ENCODE measurements at regions not wholly inside any gene's neighbourhood (a gene's known extent, or its start where the extent isn't known, plus 50 kb on each side); places are given as distances from the start of the nearest gene placed in this dataset.

GRCh38 chr7:41085244-41085643 is 617.6 kb downstream of the INHBA start:
- Mint-ChIP-seq H3K36me3 (ENCODE audit: low read depth) (peaks cover 4% of the 10 kb centered on the region), H3K27ac (ENCODE audit: unreplicated experiment) (no peak overlapping the region), H3K9me3 (peaks cover 11% of the 10 kb centered on the region), H3K4me1 (no peaks in the 10 kb centered on the region), H3K27me3 (ENCODE audit: low read depth) (no peaks in the 10 kb centered on the region), H3K4me3 (no peak overlapping the region)
- no peak for TF ChIP-seq CTCF (conservative IDR thresholded peaks at IDR 0.05)
- no peak for DNase-seq (ENCODE audit: low read depth, low spot score)

GRCh38 chr7:41084381-41084780 is 618.5 kb downstream of the INHBA start:
- H3K9me3 Mint-ChIP-seq, result peaks cover 7% of the 10 kb centered on the region
- no peaks in the 10 kb centered on the region for H3K4me1 Mint-ChIP-seq
- no peaks in the 10 kb centered on the region for H3K27me3 Mint-ChIP-seq (ENCODE audit: low read depth)
- no peak for TF ChIP-seq CTCF (conservative IDR thresholded peaks at IDR 0.05)
- peaks cover 2% of the 10 kb centered on the region for H3K36me3 Mint-ChIP-seq (ENCODE audit: low read depth)
- no peak for DNase-seq (ENCODE audit: low read depth, low spot score)
- H3K4me3 Mint-ChIP-seq, result no peak overlapping the region
- no peak overlapping the region for H3K27ac Mint-ChIP-seq (ENCODE audit: unreplicated experiment)

GRCh38 chr7:41069635-41070034 is 633.3 kb downstream of the INHBA start:
- no peak for TF ChIP-seq CTCF (conservative IDR thresholded peaks at IDR 0.05)
- H3K27me3 Mint-ChIP-seq (ENCODE audit: low read depth), result no peaks in the 10 kb centered on the region
- H3K9me3 Mint-ChIP-seq, result no peaks in the 10 kb centered on the region
- H3K4me1 Mint-ChIP-seq, result no peaks in the 10 kb centered on the region
- H3K36me3 Mint-ChIP-seq (ENCODE audit: low read depth), result no peaks in the 10 kb centered on the region
- no peak overlapping the region for H3K27ac Mint-ChIP-seq (ENCODE audit: unreplicated experiment)
- H3K4me3 Mint-ChIP-seq, result no peak overlapping the region
- DNase-seq (ENCODE audit: low read depth, low spot score), result no peak

GRCh38 chr7:41067576-41067975 is 635.3 kb downstream of the INHBA start:
- Mint-ChIP-seq H3K4me3 (no peak overlapping the region), H3K27ac (ENCODE audit: unreplicated experiment) (no peak overlapping the region), H3K36me3 (ENCODE audit: low read depth) (no peaks in the 10 kb centered on the region), H3K4me1 (no peaks in the 10 kb centered on the region), H3K9me3 (no peaks in the 10 kb centered on the region), H3K27me3 (ENCODE audit: low read depth) (no peaks in the 10 kb centered on the region)
- TF ChIP-seq CTCF (conservative IDR thresholded peaks at IDR 0.05), result no peak
- no peak for DNase-seq (ENCODE audit: low read depth, low spot score)

GRCh38 chr7:41065663-41066062 is 637.2 kb downstream of the INHBA start:
- no peaks in the 10 kb centered on the region for H3K4me1 Mint-ChIP-seq
- TF ChIP-seq CTCF (conservative IDR thresholded peaks at IDR 0.05), result no peak
- no peak overlapping the region for H3K4me3 Mint-ChIP-seq
- H3K36me3 Mint-ChIP-seq (ENCODE audit: low read depth), result no peaks in the 10 kb centered on the region
- no peak for DNase-seq (ENCODE audit: low read depth, low spot score)
- no peaks in the 10 kb centered on the region for H3K27me3 Mint-ChIP-seq (ENCODE audit: low read depth)
- no peaks in the 10 kb centered on the region for H3K9me3 Mint-ChIP-seq
- no peak overlapping the region for H3K27ac Mint-ChIP-seq (ENCODE audit: unreplicated experiment)

- TF ChIP-seq CTCF (conservative IDR thresholded peaks at IDR 0.05), result no peak
These were observed 639.8 kb downstream of the INHBA start for GRCh38 chr7:41063116-41063515.

More at GRCh38 chr7:41063116-41063515, 639.8 kb downstream of the INHBA start:
- Mint-ChIP-seq H3K27me3 (ENCODE audit: low read depth) (no peaks in the 10 kb centered on the region), H3K4me3 (no peak overlapping the region), H3K27ac (ENCODE audit: unreplicated experiment) (no peak overlapping the region), H3K9me3 (no peaks in the 10 kb centered on the region), H3K4me1 (no peaks in the 10 kb centered on the region), H3K36me3 (ENCODE audit: low read depth) (no peaks in the 10 kb centered on the region)
- DNase-seq (ENCODE audit: low read depth, low spot score), result no peak

Data from neural crest cell (in vitro differentiated cells).